ENCODE measurements at regions not wholly inside any gene's neighbourhood (a gene's known extent, or its start where the extent isn't known, plus 50 kb on each side); places are given as distances from the start of the nearest gene placed in this dataset.

- intact Hi-C loops (cut with DNase I), result no loop called here
- Histone ChIP-seq H3K27ac (no peak overlapping the region), H3K4me1 (replicated peaks in 1 of 2) (peaks cover 4 to 25% of the 10 kb centered on the region in 2 donors), H3K4me3 (no peak overlapping the region), H3K27me3 (no peaks in the 10 kb centered on the region), H3K9me3 (replicated peaks in 1 of 3) (no peaks in the 10 kb centered on the region), H3K36me3 (replicated peaks in 1 of 2) (no peaks in the 10 kb centered on the region)
- TF ChIP-seq CTCF (IDR thresholded peaks at IDR 0.05) (no peak), POLR2A (IDR thresholded peaks at IDR 0.05) (no peak)
- 89 to 96% (median 94%) methylated on average over 2 of the region's 2 CpGs for WGBS, 4 donors
- no peak for DNase-seq
These were observed 593.3 kb upstream of the KCNMB2 start for GRCh38 chr3:177942911-177943310.

GRCh38 chr3:177944228-177944661, 592.0 kb upstream of the KCNMB2 start:
- no peak for DNase-seq
- peaks cover 4 to 25% of the 10 kb centered on the region in 2 donors for H3K4me1 ChIP-seq (replicated peaks in 1 of 2)
- H3K27me3 ChIP-seq, result no peaks in the 10 kb centered on the region
- WGBS, 4 donors, result 35 to 65% (median 61%) methylated on average over 2 of the region's 2 CpGs
- no peaks in the 10 kb centered on the region for H3K9me3 ChIP-seq (replicated peaks in 1 of 3)
- TF ChIP-seq POLR2A (IDR thresholded peaks at IDR 0.05) (no peak), CTCF (IDR thresholded peaks at IDR 0.05) (no peak)
- no peaks in the 10 kb centered on the region for H3K36me3 ChIP-seq (replicated peaks in 1 of 2)
- intact Hi-C loops (cut with DNase I), result no loop called here
- H3K4me3 ChIP-seq, result no peak overlapping the region
- no peak overlapping the region for H3K27ac ChIP-seq

- peaks cover 4 to 25% of the 10 kb centered on the region in 2 donors for H3K4me1 ChIP-seq (replicated peaks in 1 of 2)
- H3K36me3 ChIP-seq (replicated peaks in 1 of 2), result no peaks in the 10 kb centered on the region
- no peak for TF ChIP-seq CTCF (IDR thresholded peaks at IDR 0.05)
- TF ChIP-seq POLR2A (IDR thresholded peaks at IDR 0.05), result no peak
- H3K4me3 ChIP-seq, result no peak overlapping the region
- no peaks in the 10 kb centered on the region for H3K9me3 ChIP-seq (replicated peaks in 1 of 3)
- no peak for DNase-seq
- WGBS, 4 donors, result 94 to 97% (median 96%) methylated on average over 7 of the region's 7 CpGs
- H3K27ac ChIP-seq, result no peak overlapping the region
- no peaks in the 10 kb centered on the region for H3K27me3 ChIP-seq
- intact Hi-C loops (cut with DNase I), result no loop called here
These were observed 590.2 kb upstream of the KCNMB2 start for GRCh38 chr3:177946048-177946447.

- WGBS, 4 donors, result 79 to 96% (median 84%) methylated on average over 1 of the region's 1 CpG
- Histone ChIP-seq H3K4me1 (replicated peaks in 1 of 2) (peaks cover 4 to 25% of the 10 kb centered on the region in 2 donors), H3K9me3 (replicated peaks in 1 of 3) (no peaks in the 10 kb centered on the region), H3K27me3 (no peaks in the 10 kb centered on the region), H3K27ac (no peak overlapping the region), H3K4me3 (no peak overlapping the region), H3K36me3 (replicated peaks in 1 of 2) (no peaks in the 10 kb centered on the region)
- TF ChIP-seq POLR2A (IDR thresholded peaks at IDR 0.05), result no peak
- no peak for TF ChIP-seq CTCF (IDR thresholded peaks at IDR 0.05)
- intact Hi-C loops (cut with DNase I), result no loop called here
- DNase-seq, result no peak
These were observed 589.7 kb upstream of the KCNMB2 start for GRCh38 chr3:177946497-177946896.

Data from adrenal gland (tissue), 9 donors.